SU-DHL-6 (cell line): ENCODE measurements at regions not wholly inside any gene's neighbourhood (a gene's known extent, or its start where the extent isn't known, plus 50 kb on each side); places are given as distances from the start of the nearest gene placed in this dataset.

Experiments used
- EZH2phosphoT487 ChIP-seq: fragments of 200-600 bp; sonication (generic), shearing (Covaris generic); conservative IDR thresholded peaks from 2 replicates; pipeline ENCODE4 v1.6.1; 2018; ENCODE audit warnings: mild to moderate bottlenecking, antibody characterized with exemption, low read length, moderate library complexity, mixed read lengths
- TF ChIP-seq, protein P1 (sequence below): fragments of 200-600 bp; sonication (generic); IDR thresholded peaks from one replicate; pipeline ENCODE4 v1.5.1; 2017; ENCODE audit warnings: antibody characterized with exemption, mild to moderate bottlenecking, low read length, moderate library complexity; ENCODE audit not compliant: insufficient read depth, poor library complexity, severe bottlenecking

- TF ChIP-seq, protein P1, sequence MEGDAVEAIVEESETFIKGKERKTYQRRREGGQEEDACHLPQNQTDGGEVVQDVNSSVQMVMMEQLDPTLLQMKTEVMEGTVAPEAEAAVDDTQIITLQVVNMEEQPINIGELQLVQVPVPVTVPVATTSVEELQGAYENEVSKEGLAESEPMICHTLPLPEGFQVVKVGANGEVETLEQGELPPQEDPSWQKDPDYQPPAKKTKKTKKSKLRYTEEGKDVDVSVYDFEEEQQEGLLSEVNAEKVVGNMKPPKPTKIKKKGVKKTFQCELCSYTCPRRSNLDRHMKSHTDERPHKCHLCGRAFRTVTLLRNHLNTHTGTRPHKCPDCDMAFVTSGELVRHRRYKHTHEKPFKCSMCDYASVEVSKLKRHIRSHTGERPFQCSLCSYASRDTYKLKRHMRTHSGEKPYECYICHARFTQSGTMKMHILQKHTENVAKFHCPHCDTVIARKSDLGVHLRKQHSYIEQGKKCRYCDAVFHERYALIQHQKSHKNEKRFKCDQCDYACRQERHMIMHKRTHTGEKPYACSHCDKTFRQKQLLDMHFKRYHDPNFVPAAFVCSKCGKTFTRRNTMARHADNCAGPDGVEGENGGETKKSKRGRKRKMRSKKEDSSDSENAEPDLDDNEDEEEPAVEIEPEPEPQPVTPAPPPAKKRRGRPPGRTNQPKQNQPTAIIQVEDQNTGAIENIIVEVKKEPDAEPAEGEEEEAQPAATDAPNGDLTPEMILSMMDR = no peak
- TF ChIP-seq EZH2phosphoT487 = no peak
Observed at GRCh38 chr16:62383941-62384340, 347.7 kb upstream of the CDH8 start.
